GM21390 (cell line): ENCODE measurements at regions not wholly inside any gene's neighbourhood (a gene's known extent, or its start where the extent isn't known, plus 50 kb on each side); places are given as distances from the start of the nearest gene placed in this dataset.
"Not testable (repeated sequence)": the region's sequence is repeated elsewhere in the genome, so short reads cannot be mapped to it uniquely, and the experiment has no call there.

Source experiments
- ATAC-seq: cut with Tn5 transposase; IDR thresholded peaks from one replicate; pipeline ENCODE4 v1.9.1; 2021; ENCODE audit not compliant: unreplicated experiment

DNA sequence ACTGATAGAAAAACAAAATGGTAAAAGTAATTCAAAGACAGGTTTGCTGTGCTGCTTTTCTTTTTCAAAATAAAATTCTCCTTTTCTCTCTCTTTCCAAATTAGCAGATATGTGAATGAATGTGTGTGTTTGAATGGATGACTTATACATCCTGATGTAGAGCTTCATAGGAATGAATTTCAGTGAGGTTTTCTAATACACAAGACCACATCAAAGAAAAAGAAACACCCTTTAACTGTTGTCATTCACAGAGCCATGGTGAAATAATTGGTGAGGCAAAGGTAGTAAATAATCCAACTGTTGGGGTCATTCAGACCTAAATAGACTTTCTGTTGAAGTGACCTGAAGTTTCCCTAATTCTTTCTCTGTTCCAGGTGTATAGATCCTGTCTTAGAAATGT lies 139.1 kb upstream of the ZPLD1 start:
- ATAC-seq = no peak

DNA sequence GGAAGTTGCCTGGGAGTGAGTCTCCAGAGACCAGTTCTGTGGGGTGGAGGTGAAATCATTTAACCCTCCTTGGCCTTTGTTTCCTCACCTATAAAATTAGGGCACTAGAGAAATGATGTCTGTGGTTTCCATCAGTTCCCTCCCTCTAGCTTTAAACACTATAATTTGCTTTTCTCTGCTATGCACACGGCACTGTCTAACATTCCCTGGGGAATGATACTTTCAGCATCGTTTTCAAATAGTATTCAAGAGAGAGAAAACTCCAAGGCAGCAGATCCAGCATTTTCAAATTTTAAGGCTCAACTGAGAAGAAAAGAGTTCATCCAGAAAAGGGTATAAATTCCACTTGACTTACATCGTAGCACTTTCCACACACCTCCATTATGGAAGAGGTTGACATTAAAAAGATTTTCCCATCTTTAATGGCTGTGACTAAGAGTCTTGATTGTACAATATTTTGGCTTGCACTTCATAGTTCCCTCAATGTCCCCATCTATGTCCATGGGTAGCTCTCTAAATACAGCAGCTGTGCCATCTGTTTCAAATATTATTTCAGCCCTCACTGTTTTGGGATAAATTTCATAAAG lies 137.7 kb upstream of the ZPLD1 start:
- ATAC-seq = no peak

DNA sequence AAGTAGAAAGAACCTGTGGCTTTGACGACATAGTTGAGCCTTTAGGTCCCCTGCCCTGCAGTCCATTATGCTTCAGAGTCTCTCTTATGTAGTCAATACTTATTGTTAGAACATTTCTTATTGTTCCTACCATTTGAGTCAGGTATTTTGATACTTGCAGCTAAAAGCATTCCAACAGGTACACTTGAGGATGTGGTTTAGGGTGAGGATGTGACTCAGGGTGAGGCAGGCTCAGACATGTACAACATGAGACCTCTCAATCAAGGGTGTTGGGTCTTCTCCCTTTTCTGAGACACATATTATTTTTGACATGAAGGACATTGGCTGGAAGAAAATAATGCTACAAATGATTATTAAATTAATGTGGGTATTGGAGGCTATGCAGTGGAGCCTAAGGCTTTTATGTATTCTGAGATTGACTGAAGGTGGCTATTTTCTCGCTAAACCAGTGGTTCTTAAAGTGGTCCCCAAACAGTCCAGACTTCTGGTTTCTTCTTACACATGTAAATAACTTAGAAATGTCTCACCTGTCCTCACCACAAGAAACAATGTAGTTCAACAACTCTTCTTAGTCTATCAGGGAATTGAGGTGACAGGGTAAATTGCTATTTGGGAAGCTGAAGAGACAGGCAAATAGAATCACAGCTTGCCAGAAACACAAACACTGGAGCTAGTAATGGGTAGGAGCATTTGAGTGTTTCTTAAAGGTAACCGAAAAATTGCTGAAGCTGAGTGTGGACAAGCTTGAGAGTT lies 135.5 kb upstream of the ZPLD1 start:
- ATAC-seq = no peak

DNA sequence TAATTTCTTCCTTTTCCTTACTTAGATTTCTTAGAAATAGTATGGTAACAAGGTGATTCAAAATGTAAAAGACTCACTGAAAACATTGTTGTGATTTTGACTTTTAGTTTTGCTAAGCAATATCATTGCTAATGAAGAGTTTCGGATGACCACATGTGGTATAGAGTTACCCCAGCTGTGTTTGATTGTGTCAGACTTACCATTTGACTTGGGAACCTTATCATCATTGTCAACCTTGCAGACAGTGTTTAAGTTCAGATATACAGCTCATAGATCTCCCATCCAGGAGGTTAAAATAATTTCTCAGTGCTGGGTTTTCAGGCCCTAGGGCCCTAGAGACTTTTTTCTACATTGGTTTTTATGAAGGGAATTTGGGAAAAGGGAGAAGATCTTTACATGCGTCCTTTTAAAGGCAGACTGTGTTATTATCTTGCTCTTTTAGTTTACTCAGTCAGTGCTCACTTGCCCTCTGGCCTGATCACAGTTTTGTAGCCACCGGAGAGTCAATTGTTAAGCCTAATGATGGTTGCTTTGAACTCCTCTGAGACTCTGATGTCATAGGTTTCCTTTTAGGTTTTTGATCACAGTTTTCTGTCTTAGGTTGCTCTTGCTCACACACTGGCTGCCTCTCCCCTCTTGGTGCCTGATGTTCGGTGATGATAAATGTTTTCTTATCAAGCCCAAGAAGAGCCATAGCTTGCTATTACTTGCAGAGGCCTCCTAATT lies 133.5 kb upstream of the ZPLD1 start:
- no peak for ATAC-seq

DNA sequence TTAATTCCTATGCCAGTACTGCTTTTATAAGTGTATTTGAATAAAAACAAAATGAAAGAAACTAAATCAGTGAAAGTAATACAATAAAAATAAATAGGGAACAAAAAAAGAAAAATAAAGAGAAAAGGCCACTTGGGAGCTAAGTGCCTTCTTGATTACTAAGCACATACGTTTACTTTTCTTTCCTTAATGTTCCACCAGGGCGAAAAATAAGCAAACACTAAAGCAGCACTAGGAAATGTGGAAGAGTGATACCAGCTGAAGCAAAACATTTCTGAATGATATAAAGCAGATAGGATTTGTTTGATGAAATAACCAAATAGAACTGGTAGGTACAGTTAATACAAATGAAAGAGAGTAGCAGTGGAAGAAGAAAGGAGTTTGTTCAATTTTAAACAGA lies 132.8 kb upstream of the ZPLD1 start:
- ATAC-seq = no peak

DNA sequence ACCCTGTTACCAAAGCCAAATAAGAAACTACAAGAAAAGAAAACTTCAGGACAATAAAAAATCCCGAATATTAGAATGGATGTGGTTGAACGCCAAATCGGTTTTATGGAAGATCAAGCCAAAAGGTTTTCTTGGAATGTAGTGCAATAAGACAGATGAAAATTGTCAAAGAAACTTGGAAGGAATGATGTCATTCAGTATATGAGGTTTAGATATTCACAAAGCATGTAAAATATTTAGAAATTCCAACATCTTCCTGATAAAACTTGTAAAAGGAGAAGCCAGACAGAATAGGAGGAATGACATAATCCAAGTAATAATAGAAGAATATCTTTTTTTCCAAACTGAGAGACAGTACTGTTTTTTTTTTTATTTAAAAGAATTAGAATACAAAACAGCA lies 130.3 kb upstream of the ZPLD1 start:
- no peak for ATAC-seq

DNA sequence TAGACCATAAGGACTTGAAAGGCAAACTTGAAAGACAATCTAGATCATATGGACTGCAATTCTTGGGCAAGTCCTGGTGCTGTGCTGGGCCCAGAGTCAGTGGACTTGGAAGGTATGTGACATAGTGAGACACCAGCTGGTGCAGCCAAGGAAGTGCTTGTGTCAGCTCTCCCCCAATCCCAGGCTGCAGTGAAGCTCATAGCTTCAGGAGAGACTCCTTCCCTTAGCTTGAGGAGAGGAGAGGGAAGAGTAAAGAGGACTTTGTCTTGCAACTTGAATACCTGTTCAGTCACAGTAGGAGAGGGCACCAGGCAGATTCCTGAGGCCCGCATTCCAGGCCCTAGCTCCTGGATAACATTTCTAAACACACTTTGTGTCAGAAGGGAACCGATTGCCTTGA lies 127.4 kb upstream of the ZPLD1 start:
- ATAC-seq = no peak

DNA sequence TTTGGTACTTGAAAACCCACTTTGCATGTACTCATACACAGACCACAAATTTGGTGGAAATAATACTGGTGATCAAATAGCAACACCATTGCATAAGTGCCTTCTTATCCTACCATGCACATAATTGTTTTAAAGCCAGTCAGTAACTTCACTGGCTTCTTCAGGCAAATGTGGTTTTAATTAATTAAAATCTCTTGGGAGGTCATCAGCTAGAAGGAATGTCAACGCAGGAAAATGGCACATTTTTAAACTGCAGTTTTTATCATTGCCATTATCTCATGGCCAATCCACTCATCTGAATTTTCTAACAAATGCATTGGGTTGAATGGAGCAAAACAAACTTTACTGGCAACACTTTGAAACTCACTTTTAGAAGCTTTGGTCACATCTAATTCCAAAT lies 105.7 kb upstream of the ZPLD1 start:
- ATAC-seq = no peak

DNA sequence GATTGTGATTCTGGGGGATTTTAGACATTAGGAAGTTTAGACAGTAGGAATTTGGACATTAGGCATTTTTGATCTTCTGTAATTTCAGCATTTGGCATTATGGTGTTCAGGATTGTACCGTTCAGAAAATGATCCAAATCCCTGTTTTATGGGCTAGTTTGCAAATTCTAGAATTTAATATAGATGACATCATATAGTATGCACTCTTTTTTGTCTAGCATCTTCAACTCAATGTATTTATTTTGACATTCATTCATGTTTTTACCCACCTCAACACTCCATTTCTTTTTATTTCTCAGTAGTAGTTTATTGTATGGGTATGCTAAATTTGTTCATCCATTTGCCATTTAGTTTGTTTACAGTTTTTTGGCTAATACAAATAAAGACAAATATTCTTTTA lies 105.3 kb upstream of the ZPLD1 start:
- no peak for ATAC-seq

DNA sequence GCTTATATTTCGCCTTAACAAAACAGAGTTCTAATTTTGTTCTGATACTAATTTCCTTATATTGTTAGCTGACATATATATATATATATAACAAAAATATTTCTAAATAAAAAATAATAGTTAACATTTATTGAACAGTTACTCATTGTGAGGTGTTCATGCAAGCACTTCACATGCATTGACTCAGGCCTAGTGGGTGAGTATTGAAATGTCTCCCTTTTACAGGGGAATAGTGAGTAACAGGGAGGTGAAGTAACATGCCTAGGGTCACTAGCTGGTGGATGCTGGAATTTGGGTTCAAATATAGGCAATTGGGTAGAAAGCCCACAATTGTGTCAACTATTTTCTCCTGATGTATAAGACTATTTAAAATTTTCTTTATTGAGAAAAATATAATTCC lies 102.6 kb upstream of the ZPLD1 start:
- ATAC-seq = no peak

DNA sequence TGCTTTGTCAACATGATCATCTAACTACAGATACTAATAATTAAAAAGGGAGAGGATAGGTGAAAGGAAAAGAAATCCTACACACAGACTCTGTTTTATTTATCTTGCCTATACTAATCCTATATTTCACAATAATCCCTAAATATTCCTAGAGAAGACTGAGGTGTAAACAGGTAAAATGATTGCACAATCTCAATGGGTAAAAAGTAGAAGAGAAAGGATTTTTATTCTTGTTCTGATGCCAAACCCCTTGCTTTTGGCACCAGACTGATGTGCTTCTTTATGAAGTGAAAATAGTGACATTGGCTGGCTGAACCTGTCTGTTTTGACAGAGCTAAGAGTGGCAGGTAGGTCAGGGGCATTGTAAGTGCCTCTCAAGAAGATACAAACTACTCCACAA lies 101.9 kb upstream of the ZPLD1 start:
- no peak for ATAC-seq

DNA sequence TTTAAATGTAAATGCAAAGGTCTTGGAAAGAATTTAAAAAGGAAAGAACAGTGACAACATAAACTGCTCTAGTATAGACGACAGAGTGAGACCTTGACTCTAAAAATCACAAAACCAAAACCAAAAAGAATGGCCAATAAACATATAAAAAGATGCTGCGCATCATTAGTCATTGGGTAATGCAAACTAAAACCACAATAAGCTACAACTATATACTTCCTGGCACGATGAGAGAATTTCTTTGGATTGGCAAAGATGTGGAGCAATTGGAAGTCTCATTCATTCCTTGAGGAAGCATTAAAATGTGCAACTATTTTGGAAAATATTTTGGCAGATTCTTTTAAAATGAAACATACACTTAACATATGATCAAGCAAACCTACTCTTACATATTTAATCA lies 98.7 kb upstream of the ZPLD1 start:
- ATAC-seq = no peak

DNA sequence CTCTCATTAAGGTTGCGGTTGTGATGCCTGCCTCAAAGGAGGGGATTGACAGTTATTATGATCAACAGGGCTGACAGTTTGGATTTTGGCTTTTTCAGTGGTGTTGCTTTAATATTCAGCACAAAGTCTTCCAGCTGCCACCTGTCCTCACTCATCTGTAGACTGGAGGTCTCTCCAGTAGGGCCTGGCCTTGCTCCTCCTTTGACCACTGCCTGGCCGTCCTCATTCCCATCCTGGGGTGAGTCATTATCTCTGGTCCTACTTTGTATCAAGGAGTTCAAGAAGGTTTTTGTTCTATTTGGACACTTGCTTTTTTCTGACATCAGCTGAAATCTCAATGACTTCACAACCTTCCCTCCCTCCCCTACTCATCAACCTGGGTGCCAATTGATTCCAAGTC lies 95.1 kb upstream of the ZPLD1 start:
- ATAC-seq = no peak

DNA sequence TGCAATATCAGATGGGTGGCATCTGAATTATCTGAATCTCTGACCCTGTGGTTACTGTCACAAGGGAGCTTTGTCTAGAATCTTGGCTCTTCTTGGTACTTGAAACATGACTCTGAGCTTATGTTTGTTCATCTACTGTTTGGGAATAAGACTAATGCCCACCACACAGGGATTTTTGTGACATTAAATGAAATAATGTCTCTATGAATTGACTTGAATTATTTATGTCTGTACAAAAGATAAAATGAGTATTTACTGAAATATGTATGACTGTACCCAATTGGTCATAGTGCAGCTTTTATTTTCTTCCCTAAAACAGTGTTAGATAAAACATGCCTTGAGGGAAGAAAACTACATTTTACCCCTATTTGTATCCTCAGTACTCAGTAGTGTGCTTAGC lies 87.9 kb upstream of the ZPLD1 start:
- no peak for ATAC-seq

DNA sequence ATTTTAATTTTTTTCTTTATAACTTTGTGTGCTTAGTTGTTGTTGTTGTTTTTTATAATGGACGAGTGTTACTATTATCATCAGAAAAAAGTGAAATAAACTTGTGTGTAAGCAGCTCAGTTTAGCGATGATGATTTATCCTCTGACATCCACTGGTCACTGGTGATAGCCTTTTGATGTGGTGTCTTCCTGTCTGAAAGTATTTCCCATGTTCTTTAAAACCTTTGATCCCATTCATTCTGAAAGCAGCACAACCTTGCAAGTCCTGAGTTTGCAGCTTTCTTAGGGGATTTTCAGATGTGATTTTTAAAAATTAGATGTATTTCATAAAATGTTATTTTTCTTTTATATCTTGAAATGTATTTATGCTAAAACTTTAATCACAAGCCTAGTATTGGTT lies 85.9 kb upstream of the ZPLD1 start:
- no peak for ATAC-seq

DNA sequence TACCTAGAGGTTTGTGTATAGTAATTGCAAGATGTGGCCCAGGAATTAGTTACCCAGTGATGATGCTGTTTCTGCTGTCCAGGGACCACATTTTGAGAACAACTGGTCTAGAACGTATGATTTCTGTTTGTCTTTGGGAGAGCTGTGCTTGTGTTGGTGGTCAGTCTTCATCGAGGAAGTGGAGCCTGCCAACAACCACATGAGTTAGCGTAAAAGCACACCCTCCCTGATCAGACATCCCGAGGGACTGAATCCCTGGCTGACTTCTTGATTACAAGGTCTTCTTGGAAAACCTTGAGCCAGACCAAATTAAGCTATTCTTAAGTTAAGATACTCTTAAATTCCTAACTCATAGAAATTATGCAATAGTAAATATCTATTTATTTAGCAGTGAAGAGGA lies 81.7 kb upstream of the ZPLD1 start:
- no peak for ATAC-seq

DNA sequence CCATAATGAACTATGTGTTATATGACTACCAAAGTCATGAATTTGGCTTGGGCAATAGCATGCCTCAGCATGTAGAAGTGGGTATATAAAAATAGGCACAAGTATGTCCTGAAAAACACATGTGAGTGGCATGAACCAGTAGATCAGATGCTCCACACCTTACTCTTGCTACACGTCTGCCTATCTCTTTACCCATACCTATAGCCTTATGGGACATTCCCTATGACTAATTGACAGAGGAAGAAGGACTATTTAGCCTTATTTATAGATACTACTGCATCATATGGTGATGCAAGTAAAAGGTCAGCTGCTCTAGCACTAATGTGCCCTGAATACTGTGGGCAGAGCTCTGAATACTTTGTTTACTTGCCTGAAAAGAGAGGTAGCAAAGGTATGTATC lies 81.0 kb upstream of the ZPLD1 start:
- ATAC-seq = no peak

DNA sequence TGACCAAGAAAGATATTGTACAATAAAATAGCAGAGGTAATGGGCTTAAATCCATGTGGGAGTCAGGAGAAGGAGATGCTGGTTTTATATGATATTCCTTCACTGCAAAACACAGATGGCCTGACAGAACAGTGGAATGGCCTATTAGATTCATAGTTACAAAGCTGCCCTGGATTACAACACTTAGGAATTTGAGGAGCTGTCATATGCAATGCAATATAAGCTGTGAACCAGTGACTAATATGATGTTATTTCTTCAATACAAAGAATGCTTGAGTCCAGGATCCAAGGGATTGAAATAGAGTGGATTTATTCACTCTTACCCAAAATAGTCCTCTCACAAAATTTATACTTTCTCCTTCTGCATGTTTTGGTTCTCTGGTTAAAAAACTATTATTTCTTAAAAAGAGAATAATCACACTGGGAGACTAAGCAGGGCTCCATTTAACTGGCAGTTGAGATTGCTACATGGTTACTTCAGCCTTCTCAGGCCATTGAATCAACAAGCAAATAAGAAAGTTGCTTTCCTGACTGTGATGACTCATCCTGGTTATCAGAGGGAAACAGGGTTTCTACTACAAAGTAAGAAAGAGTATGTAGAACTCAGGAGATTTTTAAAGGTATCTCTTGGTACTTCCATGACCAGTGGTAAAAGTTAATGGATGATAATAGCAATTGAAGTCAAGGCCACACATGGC lies 79.8 kb upstream of the ZPLD1 start:
- peak; percentile 51 for ATAC-seq

DNA sequence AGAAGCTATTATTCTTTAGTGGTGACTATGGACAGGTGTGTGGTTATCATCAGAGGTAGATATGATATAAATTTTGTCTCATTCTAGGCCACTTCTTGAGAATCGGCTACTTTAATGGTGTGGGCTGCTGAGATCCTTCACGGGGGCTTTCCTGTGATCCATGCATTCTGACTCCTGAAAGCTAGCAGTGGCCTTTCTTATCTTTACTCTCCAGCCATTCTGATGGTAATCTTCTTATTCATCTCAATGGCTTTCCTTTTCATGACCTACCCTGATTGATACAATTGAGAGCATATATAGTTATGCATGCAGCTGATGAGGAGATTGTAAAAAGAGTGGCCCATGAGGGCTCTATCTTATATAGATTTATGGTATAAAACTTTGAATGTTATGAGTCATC lies 78.3 kb upstream of the ZPLD1 start:
- no peak for ATAC-seq

DNA sequence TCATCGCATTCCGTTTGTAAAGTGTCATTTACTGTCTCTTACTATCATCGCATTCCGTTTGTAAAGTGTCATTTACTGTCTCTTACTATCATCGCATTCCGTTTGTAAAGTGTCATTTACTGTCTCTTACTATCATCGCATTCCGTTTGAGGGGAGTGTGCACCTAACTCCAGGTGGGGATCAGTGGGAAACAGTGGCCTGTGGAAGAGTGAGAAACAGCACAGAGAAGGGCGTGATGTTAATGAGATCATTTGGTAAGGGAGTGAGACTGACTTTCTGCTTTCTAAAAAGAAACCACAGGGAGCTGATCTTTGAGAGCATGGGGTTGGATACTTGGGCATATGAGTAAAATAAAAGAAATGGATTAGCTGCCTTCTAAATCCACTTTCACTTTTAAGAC lies 77.5 kb upstream of the ZPLD1 start:
- not testable (repeated sequence) for ATAC-seq

DNA sequence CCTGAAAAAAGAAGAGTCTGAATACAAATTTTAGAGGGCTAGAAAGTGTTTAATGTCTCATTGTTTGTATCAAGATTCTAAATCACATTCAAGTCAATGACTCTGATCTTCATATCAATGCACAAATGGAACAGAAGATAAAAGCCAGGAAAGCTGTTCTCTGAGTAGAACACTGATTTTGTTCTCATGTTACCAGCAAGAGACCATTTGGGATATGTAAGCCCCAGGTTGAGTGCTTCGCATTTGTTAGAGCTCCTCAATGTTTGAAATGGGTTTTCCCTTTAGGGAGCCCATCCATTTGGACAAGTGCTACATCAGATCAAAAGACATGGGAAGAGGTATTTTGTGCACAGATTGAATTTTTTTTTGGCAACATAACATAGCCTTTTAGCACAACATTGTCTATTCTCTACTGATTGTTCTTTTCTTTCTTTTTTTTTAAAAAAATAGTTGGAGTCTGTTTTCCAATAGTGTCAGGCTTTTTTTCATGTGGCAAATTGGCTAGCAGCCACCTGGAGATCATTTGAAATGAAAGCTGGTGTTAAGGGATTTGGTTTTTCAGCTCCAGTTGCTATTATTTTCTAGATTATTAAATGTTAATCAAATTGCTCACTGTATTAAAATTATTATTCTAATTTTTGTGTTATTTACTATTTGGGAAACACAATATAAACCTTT lies 74.5 kb upstream of the ZPLD1 start:
- ATAC-seq = no peak
